ENCODE measurements at regions not wholly inside any gene's neighbourhood (a gene's known extent, or its start where the extent isn't known, plus 50 kb on each side); places are given as distances from the start of the nearest gene placed in this dataset.

DNA sequence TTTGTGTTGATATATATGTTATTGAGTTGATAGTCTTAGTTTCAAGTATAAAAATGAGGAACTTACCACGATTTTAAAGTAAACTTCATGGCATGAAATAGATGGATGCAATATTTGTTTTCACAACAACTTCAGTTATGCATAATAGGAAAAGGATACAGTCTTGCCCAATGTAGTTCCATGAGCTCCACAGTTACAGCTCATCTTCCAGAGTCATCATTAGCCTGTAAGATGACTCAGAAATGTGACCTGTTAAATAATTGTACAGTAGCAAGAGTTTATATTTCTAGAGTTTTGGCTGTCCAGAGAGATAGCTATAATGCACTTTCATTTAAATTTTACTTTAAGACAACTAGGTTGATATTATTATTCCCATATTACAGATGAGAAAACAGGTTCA is 80.9 kb upstream of the ARHGAP28 start:
- TF ChIP-seq, protein P1, sequence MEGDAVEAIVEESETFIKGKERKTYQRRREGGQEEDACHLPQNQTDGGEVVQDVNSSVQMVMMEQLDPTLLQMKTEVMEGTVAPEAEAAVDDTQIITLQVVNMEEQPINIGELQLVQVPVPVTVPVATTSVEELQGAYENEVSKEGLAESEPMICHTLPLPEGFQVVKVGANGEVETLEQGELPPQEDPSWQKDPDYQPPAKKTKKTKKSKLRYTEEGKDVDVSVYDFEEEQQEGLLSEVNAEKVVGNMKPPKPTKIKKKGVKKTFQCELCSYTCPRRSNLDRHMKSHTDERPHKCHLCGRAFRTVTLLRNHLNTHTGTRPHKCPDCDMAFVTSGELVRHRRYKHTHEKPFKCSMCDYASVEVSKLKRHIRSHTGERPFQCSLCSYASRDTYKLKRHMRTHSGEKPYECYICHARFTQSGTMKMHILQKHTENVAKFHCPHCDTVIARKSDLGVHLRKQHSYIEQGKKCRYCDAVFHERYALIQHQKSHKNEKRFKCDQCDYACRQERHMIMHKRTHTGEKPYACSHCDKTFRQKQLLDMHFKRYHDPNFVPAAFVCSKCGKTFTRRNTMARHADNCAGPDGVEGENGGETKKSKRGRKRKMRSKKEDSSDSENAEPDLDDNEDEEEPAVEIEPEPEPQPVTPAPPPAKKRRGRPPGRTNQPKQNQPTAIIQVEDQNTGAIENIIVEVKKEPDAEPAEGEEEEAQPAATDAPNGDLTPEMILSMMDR (IDR thresholded peaks at IDR 0.05; ENCODE audit: insufficient read depth, low read depth, low read length), result no peak
- no peak for TF ChIP-seq EZH2 (IDR thresholded peaks at IDR 0.05; ENCODE audit: insufficient read depth, low read length)
